Vagina (tissue), 2 donors: ENCODE measurements at regions not wholly inside any gene's neighbourhood (a gene's known extent, or its start where the extent isn't known, plus 50 kb on each side); places are given as distances from the start of the nearest gene placed in this dataset.
"Not testable (repeated sequence)": the region's sequence is repeated elsewhere in the genome, so short reads cannot be mapped to it uniquely, and the experiment has no call there.

Source experiments
- POLR2A ChIP-seq, 2 donors: fragments of 450-650 bp; IDR thresholded peaks; one replicate each; pipeline ENCODE4 v1.6.1; 2017; ENCODE audit warnings: antibody characterized with exemption in 2 of 2, mild to moderate bottlenecking in 2 of 2, moderate library complexity in 2 of 2
- TF ChIP-seq, protein P1 (sequence below), 3 experiments: fragments of 450-650 bp in 2 of 3; fragments of 200-600 bp in 1 of 3; sonication (generic) in 1 of 3; IDR thresholded peaks; one replicate each; pipeline ENCODE4 v1.5.1; 2017 to 2019; ENCODE audit warnings: antibody characterized with exemption in 3 of 3, mild to moderate bottlenecking in 2 of 3, moderate library complexity in 2 of 3

DNA sequence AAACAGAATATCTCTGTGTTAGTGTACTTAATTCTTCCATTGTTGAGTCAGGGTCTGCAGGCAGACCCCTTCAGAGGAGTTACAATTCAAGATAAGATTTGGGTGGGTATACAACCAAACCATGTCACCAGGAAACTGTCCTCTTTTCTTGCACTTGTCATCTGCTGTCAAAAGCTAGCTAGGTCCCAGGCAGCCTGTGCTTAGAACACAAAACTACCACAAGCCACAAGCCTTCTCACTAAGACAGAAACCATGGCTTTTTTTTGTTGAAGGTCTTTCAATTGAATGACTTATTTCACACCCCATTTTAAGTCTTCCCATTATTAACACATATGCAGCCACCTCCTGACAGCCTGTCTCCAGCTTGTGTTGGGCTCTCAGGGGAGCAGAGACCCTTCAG is 2345.1 kb downstream of the TP53TG3F start:
- TF ChIP-seq, protein P1, sequence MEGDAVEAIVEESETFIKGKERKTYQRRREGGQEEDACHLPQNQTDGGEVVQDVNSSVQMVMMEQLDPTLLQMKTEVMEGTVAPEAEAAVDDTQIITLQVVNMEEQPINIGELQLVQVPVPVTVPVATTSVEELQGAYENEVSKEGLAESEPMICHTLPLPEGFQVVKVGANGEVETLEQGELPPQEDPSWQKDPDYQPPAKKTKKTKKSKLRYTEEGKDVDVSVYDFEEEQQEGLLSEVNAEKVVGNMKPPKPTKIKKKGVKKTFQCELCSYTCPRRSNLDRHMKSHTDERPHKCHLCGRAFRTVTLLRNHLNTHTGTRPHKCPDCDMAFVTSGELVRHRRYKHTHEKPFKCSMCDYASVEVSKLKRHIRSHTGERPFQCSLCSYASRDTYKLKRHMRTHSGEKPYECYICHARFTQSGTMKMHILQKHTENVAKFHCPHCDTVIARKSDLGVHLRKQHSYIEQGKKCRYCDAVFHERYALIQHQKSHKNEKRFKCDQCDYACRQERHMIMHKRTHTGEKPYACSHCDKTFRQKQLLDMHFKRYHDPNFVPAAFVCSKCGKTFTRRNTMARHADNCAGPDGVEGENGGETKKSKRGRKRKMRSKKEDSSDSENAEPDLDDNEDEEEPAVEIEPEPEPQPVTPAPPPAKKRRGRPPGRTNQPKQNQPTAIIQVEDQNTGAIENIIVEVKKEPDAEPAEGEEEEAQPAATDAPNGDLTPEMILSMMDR (IDR thresholded peaks at IDR 0.05), result not testable (repeated sequence)
- not testable (repeated sequence) for TF ChIP-seq POLR2A (IDR thresholded peaks at IDR 0.05)
